GM12878 (cell line): ENCODE measurements at regions not wholly inside any gene's neighbourhood (a gene's known extent, or its start where the extent isn't known, plus 50 kb on each side); places are given as distances from the start of the nearest gene placed in this dataset.

Experiments used
- ATAC-seq: fragments of 200-7000 bp; cut with Tn5 transposase; 3 replicates; pipeline ENCODE4 v1.9.1; 2020; ENCODE audit warnings: mild to moderate bottlenecking, moderate library complexity
- BruUV-seq: library from RNA; stranded (reverse); fragments of 400-500 nt; replicated peaks from 2 replicates; lab custom pipeline; 2021; lab: Mats Ljungman, UMichigan
- CTCF ChIA-PET: fragments of 300-600 bp; sonication (Branson Sonifier 250); formaldehyde crosslinking; extraction: SDS; loops from one replicate; lab custom pipeline; 2021; ENCODE audit warnings: inconsistent platforms; lab: Yijun Ruan, JAX
- POLR2A ChIA-PET: fragments of 350-600 bp; formaldehyde crosslinking; extraction: SDS; loops from one replicate; lab custom pipeline; 2021; ENCODE audit warnings: inconsistent platforms; lab: Charles Lee
- RAD21 ChIA-PET: fragments of 300-600 bp; sonication (Branson Sonifier 250); formaldehyde crosslinking; loops from one replicate; lab custom pipeline; 2023; ENCODE audit warnings: antibody characterized with exemption; ENCODE audit not compliant: unreplicated experiment; lab: Charles Lee
- SMC1A ChIA-PET: fragments of 300-600 bp; sonication (Branson Sonifier 250); formaldehyde crosslinking; loops from one replicate; lab custom pipeline; 2023; ENCODE audit not compliant: unreplicated experiment, uncharacterized antibody; lab: Charles Lee
- DNase-seq: peaks from one replicate; pipeline ENCODE4 v3.0.0-alpha.2; 2011; ENCODE audit warnings: low read depth, low spot score
- FAIRE-seq: peaks from 3 replicates; lab custom pipeline; 2011; peaks lifted over from hg19 to GRCh38; lab: Jason Lieb, UNC
- H2AFZ ChIP-seq: 2 replicates; pipeline ENCODE4 v1.6.0; 2011; ENCODE audit warnings: low read depth, low read length, control low read depth; ENCODE audit not compliant: control insufficient read depth
- H3K27ac ChIP-seq: 2 replicates; pipeline ENCODE4 v1.5.1; 2011; ENCODE audit warnings: control low read depth; ENCODE audit not compliant: control insufficient read depth, insufficient read depth
- H3K27me3 ChIP-seq, 2 experiments: replicated peaks in 1 of 2; 2 replicates each; pipeline versions ENCODE4 v1.6.0 to v1.6.1; 2011; ENCODE audit warnings: low read length in 1 of 2; ENCODE audit not compliant: control insufficient read depth in 2 of 2, insufficient read depth in 2 of 2
- H3K36me3 ChIP-seq, 2 experiments: 2 replicates each; pipeline ENCODE4 v1.5.1; 2011; ENCODE audit warnings: low read length in 1 of 2; ENCODE audit not compliant: control insufficient read depth in 2 of 2, insufficient read depth in 2 of 2
- H3K4me1 ChIP-seq: 2 replicates; pipeline ENCODE4 v1.6.1; 2011; ENCODE audit warnings: mild to moderate bottlenecking, low read length, moderate library complexity, mixed read lengths; ENCODE audit not compliant: control insufficient read depth, insufficient read depth
- H3K4me2 ChIP-seq: 2 replicates; pipeline ENCODE4 v1.6.0; 2011; ENCODE audit warnings: control low read depth; ENCODE audit not compliant: control insufficient read depth, insufficient read depth
- H3K4me3 ChIP-seq: fragments of 200-600 bp; sonication (generic); 2 replicates; pipeline ENCODE4 v1.5.1; 2016
- H3K79me2 ChIP-seq: 2 replicates; pipeline ENCODE4 v1.6.0; 2011; ENCODE audit warnings: low read length; ENCODE audit not compliant: control insufficient read depth, insufficient read depth
- H3K9ac ChIP-seq: 2 replicates; pipeline ENCODE4 v1.8.0; 2011; ENCODE audit warnings: low read length, control low read depth, mixed read lengths; ENCODE audit not compliant: control insufficient read depth, insufficient read depth
- H3K9me3 ChIP-seq: replicated peaks from 3 replicates; pipeline ENCODE4 v1.5.1; 2011; ENCODE audit warnings: mild to moderate bottlenecking, low read length; ENCODE audit not compliant: control insufficient read depth, insufficient read depth
- H4K20me1 ChIP-seq: 2 replicates; pipeline ENCODE4 v1.6.0; 2011; ENCODE audit not compliant: control insufficient read depth, insufficient read depth
- ATF7 ChIP-seq: fragments of 450-650 bp; IDR thresholded peaks from 2 replicates; pipeline ENCODE4 v1.6.1; 2016; ENCODE audit warnings: low read depth, mild to moderate bottlenecking
- BHLHE40 ChIP-seq, 2 experiments: fragments of 450-650 bp in 1 of 2; IDR thresholded peaks; 2 replicates each; pipeline ENCODE4 v1.6.1; 2011 to 2017; ENCODE audit warnings: low read depth in 2 of 2, borderline replicate concordance in 1 of 2, improper control_type of control experiment in 1 of 2, low read length in 1 of 2, mild to moderate bottlenecking in 1 of 2
- EGR1 ChIP-seq, 2 experiments: IDR thresholded peaks; 1 replicate in 1 of 2; 2 replicates in 1 of 2; pipeline ENCODE4 v1.6.1; 2011 to 2012; ENCODE audit warnings: low read depth in 2 of 2, low read length in 2 of 2, borderline replicate concordance in 1 of 2, mild to moderate bottlenecking in 1 of 2, moderate library complexity in 1 of 2
- LARP7 ChIP-seq: fragments of 450-650 bp; IDR thresholded peaks from 2 replicates; pipeline ENCODE4 v1.6.1; 2017; ENCODE audit warnings: mild to moderate bottlenecking
- NFXL1 ChIP-seq: fragments of 450-650 bp; IDR thresholded peaks from 2 replicates; pipeline ENCODE4 v1.6.1; 2017; ENCODE audit warnings: antibody characterized with exemption, mild to moderate bottlenecking, borderline replicate concordance
- NR2C1 ChIP-seq: fragments of 450-650 bp; IDR thresholded peaks from 2 replicates; pipeline ENCODE4 v1.6.1; 2017; ENCODE audit warnings: antibody characterized with exemption, mild to moderate bottlenecking, moderate library complexity
- POLR2AphosphoS2 ChIP-seq: IDR thresholded peaks from 2 replicates; pipeline ENCODE4 v1.6.1; 2011; ENCODE audit warnings: low read depth, mild to moderate bottlenecking, low read length, improper control_type of control experiment, moderate library complexity
- RAD21 ChIP-seq: IDR thresholded peaks from 2 replicates; pipeline ENCODE4 v1.6.1; 2011; ENCODE audit warnings: mild to moderate bottlenecking, low read depth, low read length, moderate library complexity; ENCODE audit not compliant: insufficient read depth
- SMAD5 ChIP-seq: IDR thresholded peaks from 2 replicates; pipeline ENCODE4 v1.6.1; 2016; ENCODE audit warnings: antibody characterized with exemption, low read depth
- STAT1 ChIP-seq: fragments of 450-650 bp; conservative IDR thresholded peaks from 2 replicates; pipeline ENCODE4 v1.6.1; 2014; ENCODE audit warnings: antibody characterized with exemption, mild to moderate bottlenecking
- STAT3 ChIP-seq: IDR thresholded peaks from 2 replicates; pipeline ENCODE4 v1.6.1; 2011; ENCODE audit warnings: low read depth, low read length, improper control_type of control experiment
- TARDBP ChIP-seq: IDR thresholded peaks from 2 replicates; pipeline ENCODE4 v1.6.1; 2016; ENCODE audit warnings: borderline replicate concordance
- YY1 ChIP-seq: IDR thresholded peaks from 2 replicates; pipeline ENCODE4 v1.6.1; 2011; ENCODE audit warnings: low read depth, mild to moderate bottlenecking, low read length
- in situ Hi-C: fragments of 300-500 bp; cut with MboI; formaldehyde crosslinking; loops from 9 replicates; pipeline ENCODE4 v1.14.3; 2018; ENCODE audit warnings: mixed read lengths
- intact Hi-C: fragments of 100-400 bp; cut with micrococcal nuclease; formaldehyde crosslinking; loops from one replicate; pipeline ENCODE4 v1.14.2; 2022; ENCODE audit not compliant: unreplicated experiment
- TF ChIP-seq, protein P1 (sequence below): fragments of 450-650 bp; IDR thresholded peaks from 2 replicates; pipeline ENCODE4 v1.6.1; 2017; ENCODE audit warnings: mild to moderate bottlenecking
- TF ChIP-seq, protein P2 (sequence below): fragments of 450-650 bp; IDR thresholded peaks from 2 replicates; pipeline ENCODE4 v1.6.1; 2017; ENCODE audit warnings: mild to moderate bottlenecking, moderate library complexity

DNA sequence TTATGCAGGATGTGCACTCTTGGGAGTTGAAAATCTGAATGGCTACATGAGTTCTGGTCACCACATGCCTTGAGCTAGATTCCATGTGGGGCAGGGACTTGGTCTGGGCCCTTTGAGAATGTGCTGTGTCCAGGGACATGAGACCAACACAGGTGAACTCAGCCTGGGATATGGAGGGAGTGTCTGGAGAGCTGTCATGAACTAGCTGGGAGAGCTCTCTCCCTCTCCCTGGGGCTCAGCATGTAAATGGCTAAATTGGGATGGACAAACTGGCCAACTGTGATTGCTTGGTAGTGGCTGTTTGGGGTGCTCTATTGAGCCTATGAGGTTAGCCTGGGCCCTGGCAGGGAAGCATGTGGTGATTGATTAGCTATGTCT is 105.1 kb upstream of the HS6ST1 start:
- SMC1A ChIA-PET = interaction anchor here (1.3 kb wide), 1 partner anchor 10 kb away, joined by 3 read pairs; no protein-coding TSS in a partner anchor
- no TSS peak for BruUV-seq
- TF ChIP-seq TARDBP = no peak
- TF ChIP-seq, protein P1, sequence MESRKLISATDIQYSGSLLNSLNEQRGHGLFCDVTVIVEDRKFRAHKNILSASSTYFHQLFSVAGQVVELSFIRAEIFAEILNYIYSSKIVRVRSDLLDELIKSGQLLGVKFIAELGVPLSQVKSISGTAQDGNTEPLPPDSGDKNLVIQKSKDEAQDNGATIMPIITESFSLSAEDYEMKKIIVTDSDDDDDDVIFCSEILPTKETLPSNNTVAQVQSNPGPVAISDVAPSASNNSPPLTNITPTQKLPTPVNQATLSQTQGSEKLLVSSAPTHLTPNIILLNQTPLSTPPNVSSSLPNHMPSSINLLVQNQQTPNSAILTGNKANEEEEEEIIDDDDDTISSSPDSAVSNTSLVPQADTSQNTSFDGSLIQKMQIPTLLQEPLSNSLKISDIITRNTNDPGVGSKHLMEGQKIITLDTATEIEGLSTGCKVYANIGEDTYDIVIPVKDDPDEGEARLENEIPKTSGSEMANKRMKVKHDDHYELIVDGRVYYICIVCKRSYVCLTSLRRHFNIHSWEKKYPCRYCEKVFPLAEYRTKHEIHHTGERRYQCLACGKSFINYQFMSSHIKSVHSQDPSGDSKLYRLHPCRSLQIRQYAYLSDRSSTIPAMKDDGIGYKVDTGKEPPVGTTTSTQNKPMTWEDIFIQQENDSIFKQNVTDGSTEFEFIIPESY = no peak
- no peak for TF ChIP-seq NFXL1
- no peak for TF ChIP-seq SMAD5
- TF ChIP-seq, protein P2, sequence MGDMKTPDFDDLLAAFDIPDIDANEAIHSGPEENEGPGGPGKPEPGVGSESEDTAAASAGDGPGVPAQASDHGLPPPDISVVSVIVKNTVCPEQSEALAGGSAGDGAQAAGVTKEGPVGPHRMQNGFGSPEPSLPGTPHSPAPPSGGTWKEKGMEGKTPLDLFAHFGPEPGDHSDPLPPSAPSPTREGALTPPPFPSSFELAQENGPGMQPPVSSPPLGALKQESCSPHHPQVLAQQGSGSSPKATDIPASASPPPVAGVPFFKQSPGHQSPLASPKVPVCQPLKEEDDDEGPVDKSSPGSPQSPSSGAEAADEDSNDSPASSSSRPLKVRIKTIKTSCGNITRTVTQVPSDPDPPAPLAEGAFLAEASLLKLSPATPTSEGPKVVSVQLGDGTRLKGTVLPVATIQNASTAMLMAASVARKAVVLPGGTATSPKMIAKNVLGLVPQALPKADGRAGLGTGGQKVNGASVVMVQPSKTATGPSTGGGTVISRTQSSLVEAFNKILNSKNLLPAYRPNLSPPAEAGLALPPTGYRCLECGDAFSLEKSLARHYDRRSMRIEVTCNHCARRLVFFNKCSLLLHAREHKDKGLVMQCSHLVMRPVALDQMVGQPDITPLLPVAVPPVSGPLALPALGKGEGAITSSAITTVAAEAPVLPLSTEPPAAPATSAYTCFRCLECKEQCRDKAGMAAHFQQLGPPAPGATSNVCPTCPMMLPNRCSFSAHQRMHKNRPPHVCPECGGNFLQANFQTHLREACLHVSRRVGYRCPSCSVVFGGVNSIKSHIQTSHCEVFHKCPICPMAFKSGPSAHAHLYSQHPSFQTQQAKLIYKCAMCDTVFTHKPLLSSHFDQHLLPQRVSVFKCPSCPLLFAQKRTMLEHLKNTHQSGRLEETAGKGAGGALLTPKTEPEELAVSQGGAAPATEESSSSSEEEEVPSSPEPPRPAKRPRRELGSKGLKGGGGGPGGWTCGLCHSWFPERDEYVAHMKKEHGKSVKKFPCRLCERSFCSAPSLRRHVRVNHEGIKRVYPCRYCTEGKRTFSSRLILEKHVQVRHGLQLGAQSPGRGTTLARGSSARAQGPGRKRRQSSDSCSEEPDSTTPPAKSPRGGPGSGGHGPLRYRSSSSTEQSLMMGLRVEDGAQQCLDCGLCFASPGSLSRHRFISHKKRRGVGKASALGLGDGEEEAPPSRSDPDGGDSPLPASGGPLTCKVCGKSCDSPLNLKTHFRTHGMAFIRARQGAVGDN = no peak
- no peak for TF ChIP-seq STAT3
- no peak for TF ChIP-seq ATF7
- no peak for TF ChIP-seq RAD21
- no peak for TF ChIP-seq POLR2AphosphoS2
- no peak for TF ChIP-seq EGR1 (IDR thresholded peaks at IDR 0.05; ENCODE audit: borderline replicate concordance in 1 of 2, low read depth in 2 of 2, low read length in 2 of 2)
- TF ChIP-seq BHLHE40 (IDR thresholded peaks at IDR 0.05; ENCODE audit: borderline replicate concordance in 1 of 2, low read depth in 2 of 2, low read length in 1 of 2) = no peak
- TF ChIP-seq NR2C1 = no peak
- TF ChIP-seq LARP7 = no peak
- no peak for TF ChIP-seq YY1
- TF ChIP-seq STAT1 = no peak

More for the DNA sequence above, 105.1 kb upstream of the HS6ST1 start:
- DNase-seq = no peak
- ChIA-PET CTCF (no interaction called here), RAD21 (no interaction called here), POLR2A (no interaction called here)
- Histone ChIP-seq H4K20me1 (no peaks in the 10 kb centered on the region), H2AFZ (no peak overlapping the region), H3K9me3 (no peaks in the 10 kb centered on the region), H3K79me2 (no peaks in the 10 kb centered on the region), H3K27me3 (peaks cover 0 to 4% of the 10 kb centered on the region in 2 experiments; a peak in 2 of 4 replicates), H3K4me1 (no peaks in the 10 kb centered on the region), H3K9ac (no peak overlapping the region), H3K4me2 (no peak overlapping the region), H3K4me3 (no peak overlapping the region), H3K36me3 (no peaks in the 10 kb centered on the region), H3K27ac (no peak overlapping the region)
- no peak for FAIRE-seq
- no peak for ATAC-seq
- in situ Hi-C loops = no loop called here
- intact Hi-C loops = no loop called here
